Stimulated activated CD4-positive, alpha-beta T cell treated with anti-CD3 and anti-CD28 coated beads, Interleukin-2, amount 100 ng/mL, for 48 hours (primary cell): ENCODE measurements at regions not wholly inside any gene's neighbourhood (a gene's known extent, or its start where the extent isn't known, plus 50 kb on each side); places are given as distances from the start of the nearest gene placed in this dataset.
A peak's percentile ranks its signal among the peaks of the same experiment; 100 is the strongest.

Experiments
- DNase-seq, 2 donors: peaks; one replicate each; pipeline ENCODE4 v3.0.0-alpha.2; 2020

DNA sequence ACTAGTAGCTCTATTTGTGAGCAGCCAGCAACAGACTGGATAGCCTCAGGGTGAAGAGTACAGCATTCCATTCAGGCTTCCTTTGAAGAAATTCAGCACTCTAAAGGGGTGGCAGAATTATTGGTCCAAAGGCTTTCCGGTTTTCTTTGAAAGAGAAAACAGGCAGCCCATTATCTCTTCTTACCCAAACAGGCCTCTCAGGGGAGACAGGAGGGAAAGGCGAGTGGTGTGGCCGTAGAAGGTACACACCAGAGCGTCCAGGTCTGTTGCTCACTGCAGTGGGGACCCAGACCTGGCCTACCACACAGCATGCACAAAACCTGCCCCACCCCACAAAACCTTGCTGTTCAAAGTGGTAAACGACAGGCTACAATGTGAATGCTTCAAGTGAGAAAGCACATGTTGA, 83.3 kb downstream of the ZNF608 start:
- DNase-seq = no peak

DNA sequence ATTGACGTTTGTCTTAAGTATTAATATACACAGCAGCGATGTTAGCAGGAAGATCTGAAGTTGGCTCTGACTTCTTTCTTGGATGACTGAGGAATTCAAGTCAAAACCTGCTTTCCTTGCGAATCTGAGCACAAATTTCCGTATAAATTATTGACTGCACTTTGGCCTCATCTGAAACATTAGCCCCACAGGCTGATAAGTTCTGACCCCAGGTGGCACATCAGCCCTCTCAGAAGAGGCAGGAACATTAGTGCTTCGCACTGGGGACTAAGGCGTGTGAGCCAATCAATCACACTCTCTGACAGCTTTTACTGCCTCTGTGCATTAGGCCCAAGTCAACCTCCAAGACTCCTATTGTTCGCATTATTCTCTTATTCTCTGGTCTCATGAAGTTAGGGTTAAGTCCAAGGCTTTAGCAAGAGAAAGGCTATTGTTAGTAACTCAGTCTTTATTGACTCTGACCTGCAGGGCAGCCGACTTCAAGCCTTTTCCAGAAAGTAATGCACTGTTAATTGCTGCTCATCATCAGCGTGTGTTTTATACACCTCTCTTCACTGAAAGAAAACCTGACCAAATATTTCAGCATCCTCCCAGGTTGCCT, 84.2 kb downstream of the ZNF608 start:
- no peak for DNase-seq

DNA sequence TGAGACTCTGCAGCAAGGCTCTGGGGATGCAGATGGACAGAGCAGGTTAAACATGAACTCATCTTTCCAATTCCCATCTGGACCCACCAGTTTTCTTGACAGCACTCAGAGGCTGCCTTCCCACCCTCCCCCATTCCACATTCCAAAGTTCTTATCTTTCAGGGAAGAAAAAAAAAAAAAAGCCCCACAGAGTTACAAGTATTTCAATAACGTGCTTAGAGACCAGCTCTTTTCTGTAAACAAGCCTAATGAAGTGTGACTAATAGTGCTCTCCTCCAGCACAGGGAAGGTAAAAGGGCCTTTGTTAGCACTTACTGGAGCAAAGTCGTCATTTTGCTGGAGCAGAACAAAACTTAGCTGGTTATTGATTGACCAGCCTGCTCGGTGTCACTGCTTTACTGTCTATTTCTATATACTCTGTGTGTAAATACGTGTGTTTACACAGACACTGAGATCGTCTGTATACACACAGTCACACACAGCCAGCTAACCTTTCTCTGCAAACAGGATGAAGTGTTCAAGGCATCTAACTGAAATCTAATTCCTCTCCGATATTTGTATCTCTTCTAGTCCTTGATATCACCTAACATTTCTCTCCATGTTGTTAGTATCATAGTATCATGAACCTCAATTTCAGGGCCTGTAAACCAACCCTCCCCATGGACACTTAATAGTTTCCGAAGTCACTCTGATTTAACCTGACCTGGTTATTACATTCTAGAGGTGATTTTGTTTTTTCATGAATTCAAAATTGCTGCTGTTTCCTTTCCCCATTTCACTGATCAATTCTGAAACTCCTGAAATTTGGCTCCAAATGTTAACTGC, 84.9 kb downstream of the ZNF608 start:
- no peak for DNase-seq

DNA sequence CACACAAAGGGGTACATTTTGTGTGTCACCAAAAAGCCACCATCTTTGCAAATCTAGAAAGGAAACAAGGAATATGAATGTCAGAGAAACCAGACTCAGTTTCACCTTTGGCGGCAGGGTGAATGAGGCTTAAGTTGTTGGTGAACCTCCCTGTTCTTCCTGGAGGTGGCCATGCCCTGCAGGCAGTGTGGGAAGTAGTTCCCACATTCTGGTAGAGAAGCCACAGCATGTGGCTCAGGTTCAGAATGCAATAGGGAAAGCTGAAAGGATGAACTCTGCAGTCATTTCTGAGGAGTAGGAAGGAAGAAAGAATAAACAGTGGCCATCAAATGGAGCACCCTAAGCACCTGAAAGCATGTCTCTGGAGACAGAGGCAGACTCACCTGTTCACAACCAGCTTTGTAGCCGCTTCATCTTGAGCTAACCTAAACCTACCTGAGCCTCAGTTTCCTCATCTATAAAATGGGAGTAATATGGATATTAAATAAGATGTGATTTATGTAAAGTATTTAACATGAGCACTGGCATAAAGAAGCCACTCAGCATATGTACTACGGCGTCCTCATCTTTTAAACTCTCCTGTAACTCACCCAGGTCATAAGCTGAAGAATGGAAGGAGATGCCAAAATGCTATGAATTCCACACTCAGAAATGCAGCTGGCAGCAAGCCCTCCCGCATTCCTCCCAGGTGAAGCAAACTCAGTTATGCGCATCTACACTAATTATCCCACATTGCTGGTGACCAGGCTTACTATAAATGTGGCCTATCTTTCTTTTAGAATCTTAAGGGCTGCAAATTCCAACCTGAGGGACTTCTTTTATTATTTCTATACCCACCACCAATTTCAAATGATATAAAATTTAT, 86.0 kb downstream of the ZNF608 start:
- no peak for DNase-seq

DNA sequence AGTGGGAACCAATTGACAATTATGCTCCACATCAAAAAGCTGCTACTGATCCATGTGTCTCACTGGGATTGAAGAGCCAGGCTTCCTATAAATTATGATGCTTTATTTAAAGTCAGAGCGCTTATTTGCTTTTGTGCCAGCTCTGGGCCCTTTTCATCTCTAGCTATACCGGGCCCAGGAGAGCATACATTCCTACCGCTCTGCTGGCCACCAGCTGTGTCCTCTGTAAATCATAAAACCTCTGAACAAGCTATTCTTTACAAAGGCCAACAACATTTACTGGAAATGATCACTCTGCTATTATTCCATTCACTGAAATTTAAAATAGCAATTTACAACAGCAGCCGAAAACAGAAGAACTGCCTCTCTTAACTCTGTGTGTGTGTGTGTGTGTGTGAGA, 86.6 kb downstream of the ZNF608 start:
- no peak for DNase-seq

DNA sequence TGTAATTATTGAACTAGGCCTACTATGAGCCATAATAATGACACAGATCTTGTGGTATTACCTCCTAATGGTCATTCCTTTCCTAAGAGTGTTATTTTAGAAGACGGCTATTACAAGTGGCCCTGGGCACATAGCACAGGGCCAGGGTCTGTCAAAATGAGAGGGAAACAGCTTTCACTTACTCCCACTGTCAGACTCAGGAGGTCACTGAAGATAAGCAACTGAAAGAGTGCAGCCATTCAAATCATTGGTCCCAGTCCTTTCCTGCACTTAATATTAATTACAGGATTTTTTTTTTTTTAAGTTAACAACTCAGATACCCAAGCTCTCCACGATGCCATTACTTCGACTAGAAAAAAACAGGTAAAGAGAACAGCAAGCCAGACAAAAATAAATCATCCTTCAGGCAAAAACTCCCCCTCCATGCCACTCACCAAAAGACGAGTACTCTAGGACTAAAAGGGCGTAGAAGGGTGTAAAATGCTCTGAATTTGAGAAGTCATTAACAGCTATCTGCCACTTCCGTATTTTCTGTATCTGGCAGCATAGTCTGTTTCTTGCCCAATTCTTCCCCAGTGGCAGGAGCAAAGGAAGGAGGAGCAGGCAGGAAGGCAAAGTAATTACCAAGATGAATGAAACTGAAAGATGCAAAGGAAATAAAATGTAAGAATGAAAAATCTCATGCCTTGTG, 87.4 kb downstream of the ZNF608 start:
- DNase-seq = no peak

DNA sequence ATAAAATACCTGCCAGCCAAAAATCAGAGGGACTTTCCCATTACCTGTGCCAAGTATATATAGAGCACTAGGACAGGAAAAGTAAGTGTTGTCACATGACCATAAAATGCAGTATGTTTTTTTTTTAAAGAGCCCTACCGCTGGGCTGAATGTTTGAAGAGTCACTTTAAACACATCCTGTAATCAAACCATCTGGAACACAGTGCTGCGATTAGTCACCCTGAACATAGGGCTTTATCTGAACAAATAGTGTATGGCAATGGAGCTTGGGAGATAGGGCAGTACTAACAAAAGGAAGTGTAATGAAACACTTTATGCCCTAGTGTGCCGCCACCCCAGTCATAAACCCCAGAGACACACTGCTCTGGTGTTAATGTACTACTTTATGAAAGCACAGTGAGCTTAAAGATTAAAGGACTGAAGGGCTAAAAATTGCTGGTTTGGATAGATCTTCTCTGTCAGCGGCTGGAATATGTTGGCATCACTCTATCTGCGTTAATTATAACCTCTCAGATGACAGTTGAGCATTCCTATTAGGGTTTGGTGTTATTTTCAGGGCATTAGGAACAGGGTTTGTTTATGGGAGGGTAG, 90.4 kb downstream of the ZNF608 start:
- DNase-seq = no peak

DNA sequence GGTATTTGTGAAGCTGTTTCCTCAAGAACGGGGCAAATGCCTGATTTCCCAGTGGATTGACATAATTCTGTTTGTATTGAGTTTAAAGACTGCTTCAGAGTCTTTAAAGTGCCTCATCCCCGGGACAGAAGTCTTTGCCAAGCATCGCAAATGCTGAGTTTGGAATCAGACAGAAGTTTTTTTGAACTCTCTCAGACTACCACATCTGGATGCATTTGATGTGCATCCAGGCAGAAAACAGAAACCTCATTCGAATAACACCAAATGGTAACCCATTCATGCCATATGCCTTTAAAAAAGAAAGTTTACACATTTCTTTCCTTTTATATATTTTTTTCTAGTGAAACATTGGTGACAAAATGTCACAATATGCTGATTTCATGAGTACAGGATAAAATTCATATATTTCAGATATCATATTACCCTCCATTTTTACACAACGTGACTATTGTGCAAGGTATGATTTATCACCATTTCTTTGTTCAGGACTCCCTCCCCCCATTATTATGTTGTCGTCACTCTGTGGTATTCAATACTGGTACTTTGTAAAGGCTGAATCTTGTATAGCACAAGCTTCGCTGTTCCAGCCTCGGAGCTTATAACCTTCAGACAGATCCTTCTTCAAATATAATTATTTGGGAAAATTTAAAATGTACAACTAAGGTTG, 91.1 kb downstream of the ZNF608 start:
- DNase-seq = no peak

DNA sequence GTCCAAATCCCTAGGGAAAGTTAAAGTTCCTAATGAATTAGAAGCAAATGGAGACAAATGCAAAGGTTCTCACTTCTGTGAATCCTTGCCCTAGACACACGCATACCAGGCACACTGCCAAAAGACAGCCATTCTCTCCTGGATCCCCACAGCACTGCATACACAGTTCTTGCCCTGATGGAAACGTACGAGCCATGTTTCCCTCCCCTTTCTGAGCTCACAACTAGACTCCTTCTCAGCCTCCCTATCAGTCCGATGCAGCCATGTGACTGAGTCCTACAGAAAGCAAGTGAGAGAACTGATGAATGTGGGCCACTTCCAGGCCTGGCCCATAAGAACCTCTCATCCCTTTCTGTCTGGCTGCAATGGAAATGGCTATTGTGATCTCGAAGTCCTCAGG, 92.0 kb downstream of the ZNF608 start:
- DNase-seq = no peak

DNA sequence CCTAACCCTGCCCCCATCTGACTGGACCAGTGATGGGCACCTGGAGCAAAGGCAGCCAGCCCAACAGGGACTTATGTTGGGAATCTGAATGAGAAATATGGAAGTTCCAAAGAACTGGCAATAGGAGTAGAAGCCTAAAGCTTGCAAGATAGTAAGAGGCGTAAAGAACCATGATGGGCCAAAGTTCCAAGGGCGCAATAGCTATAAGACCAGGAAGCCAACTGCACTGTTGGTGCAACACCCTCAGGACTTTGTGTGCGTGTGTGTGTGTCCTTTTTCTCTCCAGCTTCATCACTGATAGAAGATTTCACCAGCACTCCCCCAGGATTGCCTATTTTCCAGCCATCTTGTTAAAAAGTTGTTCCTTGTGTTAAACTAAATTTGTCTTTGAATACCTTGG, 92.8 kb downstream of the ZNF608 start:
- no peak for DNase-seq

DNA sequence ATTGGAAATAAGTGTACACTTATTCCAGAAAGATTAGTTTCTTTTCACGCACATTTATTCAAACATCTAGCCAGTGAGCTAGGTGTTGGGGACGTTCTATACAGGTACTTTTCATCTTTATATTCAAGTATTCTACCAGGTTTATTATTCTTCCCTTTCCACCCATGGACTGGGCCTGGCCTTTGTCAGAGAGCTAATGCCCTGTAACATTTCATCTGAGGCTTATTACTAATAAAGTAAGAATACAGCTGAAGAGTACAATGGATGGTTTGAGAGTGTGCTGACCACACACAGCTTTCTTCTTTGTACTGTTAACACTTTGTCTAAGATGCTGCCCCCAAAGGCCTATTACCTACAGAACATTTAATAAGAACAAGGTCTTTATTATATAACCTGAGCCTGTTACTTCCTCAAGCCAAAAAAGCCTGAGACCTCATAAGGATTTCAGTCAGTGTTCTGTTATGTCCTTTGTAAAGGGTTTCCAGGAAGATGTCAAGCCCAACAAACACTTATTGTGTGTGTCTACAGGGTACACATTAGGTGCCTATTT, 93.5 kb downstream of the ZNF608 start:
- no peak for DNase-seq

DNA sequence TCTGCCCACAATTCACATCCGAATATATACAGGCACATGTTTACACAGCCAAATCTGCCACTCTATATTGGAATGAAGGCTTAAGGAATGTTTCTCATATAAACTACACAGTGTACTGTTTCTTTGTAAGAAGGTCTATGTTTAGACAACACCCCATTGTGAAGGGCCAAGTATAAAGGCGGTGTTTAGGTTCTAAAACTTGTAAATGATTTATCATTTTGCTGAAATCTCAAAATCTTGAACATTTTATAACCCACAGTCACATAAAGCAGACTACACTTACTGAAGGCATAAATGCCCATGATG, 94.0 kb downstream of the ZNF608 start:
- no peak for DNase-seq

DNA sequence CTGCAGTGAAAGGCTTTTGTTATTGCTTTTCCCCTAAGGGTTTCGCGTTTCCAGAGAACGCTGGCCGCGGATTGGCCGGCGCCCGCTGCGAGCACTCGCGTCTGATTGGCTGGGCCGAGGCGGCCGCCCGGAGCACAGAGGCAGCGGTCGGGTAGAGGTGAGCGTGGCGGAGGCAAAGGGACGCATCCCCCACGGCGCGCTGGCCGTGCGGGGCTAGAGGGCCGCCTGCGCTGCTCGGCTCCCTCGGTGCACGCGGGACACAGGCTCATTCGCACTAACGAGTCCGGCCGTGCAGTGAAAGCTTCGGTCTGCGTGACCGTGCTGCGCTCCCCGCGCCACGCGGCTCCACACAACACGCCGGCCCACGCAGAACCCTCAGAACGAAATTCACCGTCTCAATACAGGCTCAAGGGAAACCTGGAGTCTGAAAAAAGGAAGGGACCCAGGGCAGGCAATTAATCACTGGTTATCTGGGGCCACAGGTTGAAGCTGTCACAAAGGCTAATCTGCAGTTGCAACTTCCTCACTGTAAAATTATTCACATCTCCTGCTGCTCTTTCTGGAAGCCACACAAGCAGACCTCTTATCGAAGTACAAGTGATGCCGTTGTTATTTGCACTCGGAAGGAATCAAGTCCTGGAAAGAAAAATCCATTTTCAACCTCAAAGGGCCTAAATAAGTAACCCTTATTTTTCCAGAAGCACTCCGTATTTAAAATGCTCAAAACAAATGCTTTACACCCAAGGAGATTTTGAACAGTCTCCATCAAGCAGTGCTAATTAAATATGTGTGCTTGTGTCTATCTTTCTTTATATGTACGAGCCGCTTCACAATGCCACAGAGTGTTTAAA, 94.6 kb downstream of the ZNF608 start:
- DNase-seq = peak in 1 of 2 donors; percentile 4

DNA sequence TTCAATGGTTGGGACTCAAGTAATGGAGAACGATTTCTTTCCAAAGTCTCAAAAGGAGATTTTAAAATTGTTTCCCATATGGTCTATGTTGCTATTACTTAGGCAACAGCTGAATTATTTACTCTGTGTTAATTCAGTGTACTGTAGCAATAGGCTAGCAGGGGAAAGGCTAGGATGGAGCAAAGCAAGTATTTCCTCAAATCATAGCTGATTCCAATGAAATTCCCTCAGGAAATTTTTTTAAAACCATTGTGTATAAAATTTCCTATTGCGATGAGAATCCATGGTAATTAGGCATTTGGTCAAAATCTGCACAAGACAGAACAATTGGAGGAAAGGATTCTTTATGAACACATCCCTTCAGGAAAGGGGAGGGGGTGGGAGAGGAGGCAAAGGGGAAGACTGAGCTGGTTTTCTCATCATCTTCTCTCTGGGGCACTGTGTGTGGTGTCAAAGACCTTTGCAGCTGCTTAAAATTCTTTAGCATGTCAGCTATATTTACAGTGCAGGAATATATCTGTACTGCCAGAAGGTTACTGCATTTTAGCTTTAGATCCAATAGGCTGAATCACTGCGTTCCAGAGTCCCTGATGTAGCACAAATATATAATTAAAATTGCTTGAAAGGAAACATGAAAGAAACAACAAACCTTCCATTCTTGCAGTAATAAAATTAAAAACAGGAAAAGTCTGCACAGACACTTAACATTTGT, 95.3 kb downstream of the ZNF608 start:
- DNase-seq = no peak

DNA sequence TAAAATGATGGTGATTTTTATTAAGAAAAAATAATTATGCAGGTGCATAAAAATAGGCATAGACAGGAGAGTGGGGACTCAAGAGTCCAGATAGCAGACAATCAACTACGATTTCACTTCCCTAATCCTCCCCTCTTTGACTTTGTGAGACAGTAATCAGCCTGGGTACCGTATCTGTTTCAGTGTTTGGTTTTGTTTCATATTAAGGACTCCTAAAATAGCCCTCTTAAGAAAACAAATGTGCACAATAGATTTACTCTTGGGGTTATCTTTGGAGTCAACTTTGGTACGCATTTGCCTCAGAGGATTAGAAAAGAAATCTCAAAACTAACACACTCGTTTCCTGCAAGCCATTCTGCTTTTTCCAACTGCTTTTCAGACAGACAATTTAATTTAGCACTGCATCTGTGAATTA, 96.3 kb downstream of the ZNF608 start:
- DNase-seq = no peak

DNA sequence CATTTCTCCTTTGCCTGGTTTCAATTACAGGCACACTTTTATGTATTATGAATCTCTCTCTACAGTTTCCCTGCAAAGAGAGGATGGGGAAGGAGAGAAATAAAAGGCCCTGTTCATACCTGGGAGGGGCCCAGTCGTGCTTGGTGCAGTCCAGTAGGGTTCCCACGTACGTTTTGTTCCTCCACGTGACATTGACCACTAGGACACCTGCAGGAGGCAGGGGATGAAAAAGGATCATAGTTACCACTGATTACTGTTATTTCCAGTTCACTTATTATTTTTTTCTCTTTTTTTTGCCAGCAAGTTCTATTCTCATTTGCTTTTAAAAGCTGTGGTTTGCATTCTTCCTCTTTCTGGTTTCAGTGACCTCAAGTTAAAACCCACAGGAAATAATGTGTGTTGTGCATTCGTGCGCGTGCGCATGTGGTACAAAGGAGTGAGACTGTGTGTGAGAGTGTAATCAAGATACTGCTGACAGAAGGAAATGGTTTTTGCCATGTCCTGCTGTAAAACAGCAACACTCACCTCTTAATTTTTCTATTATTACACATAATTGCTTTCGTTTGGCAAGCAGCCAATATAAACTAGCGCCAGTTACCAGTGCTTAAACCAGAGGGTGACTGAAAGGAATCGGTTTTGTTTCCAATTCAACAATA, 96.8 kb downstream of the ZNF608 start:
- peak; percentile 5 to 31 for DNase-seq

DNA sequence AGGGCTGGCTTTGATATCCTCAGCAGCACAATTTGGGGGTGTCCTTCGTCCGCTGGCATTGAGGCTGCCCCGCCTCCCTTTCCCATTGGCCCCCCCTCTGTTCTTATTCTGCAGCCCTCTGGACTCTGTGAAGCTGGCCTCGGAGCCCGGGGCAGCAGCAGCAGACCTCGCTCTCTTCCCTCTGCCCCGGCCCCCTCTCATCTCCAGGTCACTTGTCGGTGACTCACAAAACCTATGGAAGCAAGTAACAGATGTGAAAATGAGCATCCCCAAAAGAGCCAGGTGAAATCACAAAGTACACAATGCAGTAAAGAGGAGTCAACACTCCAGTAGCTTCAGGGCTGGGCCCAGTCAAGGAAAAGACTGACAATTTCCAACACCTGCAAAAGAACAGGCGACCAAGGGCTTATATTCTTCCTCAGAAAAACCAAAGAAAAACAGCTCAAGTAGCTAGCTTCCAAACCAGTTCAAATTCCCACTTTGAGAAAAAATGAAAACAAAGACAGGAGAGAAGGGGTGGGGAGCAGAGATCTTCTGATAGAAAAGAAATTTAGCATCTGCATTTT, 97.5 kb downstream of the ZNF608 start:
- no peak for DNase-seq

DNA sequence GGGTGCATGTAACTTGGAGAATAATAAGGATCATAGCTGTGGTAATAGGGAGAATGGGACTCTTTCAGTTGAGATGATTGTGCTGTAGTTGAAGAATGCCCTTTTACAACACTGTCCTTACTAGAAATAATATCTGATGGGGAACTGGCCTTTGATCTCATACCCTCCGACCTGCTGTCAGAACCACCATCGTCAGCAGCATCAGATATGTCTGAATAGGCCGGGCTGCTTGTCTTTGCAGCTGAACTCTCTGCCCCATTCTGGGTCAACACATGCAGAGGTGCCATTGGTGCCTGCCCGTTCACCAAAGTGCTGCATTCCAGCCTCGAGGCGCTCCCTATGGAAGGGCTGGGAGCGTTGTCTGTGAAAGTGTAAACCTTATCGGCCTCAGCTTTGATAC, 99.1 kb downstream of the ZNF608 start:
- no peak for DNase-seq

DNA sequence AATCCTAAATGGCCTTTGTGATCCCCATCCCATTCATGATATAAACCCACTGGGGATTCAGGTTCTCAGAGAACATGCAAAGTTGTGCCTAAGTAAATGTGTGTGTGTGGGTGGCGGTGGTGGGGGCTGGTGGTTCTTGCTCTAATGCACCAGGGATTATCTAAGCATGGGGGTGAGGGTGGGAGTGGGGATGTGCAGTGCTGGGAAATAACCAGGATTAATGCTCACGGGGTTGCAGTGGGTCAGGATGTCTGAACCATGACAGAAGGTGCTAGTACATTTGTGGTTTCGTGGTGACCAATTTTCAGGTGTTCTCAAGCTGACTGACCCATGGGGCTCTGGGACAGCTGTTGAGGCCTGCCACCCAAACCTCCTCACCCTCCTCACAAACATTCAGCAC, 101.0 kb downstream of the ZNF608 start:
- DNase-seq = no peak
